Bronchial epithelial cell (primary cell): ENCODE measurements at regions not wholly inside any gene's neighbourhood (a gene's known extent, or its start where the extent isn't known, plus 50 kb on each side); places are given as distances from the start of the nearest gene placed in this dataset.

Experiments
- DNase-seq: peaks from one replicate; pipeline ENCODE4 v3.0.0-alpha.2; 2010; ENCODE audit warnings: low read depth
- FAIRE-seq: peaks from 2 replicates; lab custom pipeline; 2011; peaks lifted over from hg19 to GRCh38; lab: Jason Lieb, UNC
- H3K27me3 ChIP-seq: 2 replicates; pipeline ENCODE4 v1.5.1; 2011; ENCODE audit warnings: low read length; ENCODE audit not compliant: control insufficient read depth, insufficient read depth
- H3K36me3 ChIP-seq: 2 replicates; pipeline ENCODE4 v1.5.1; 2011; ENCODE audit warnings: low read length; ENCODE audit not compliant: control insufficient read depth, insufficient read depth
- H3K4me3 ChIP-seq: 2 replicates; pipeline ENCODE4 v1.5.1; 2011; ENCODE audit warnings: mild to moderate bottlenecking, low read depth, low read length, control low read depth
- CTCF ChIP-seq: IDR thresholded peaks from 2 replicates; pipeline ENCODE4 v1.5.1; 2011; ENCODE audit warnings: mild to moderate bottlenecking, moderate library complexity, low read length, control low read depth, inconsistent platforms; ENCODE audit not compliant: insufficient read depth, severe bottlenecking

GRCh38 chr14:98269533-98269932, 1002.5 kb downstream of the BCL11B start:
- no peaks in the 10 kb centered on the region for H3K36me3 ChIP-seq
- H3K4me3 ChIP-seq: no peak overlapping the region
- FAIRE-seq (no peak), DNase-seq (peak; percentile 86)
- no peaks in the 10 kb centered on the region for H3K27me3 ChIP-seq
- TF ChIP-seq CTCF: no peak

GRCh38 chr14:98270201-98270600, 1001.8 kb downstream of the BCL11B start:
- Histone ChIP-seq H3K27me3 (no peaks in the 10 kb centered on the region), H3K4me3 (no peak overlapping the region), H3K36me3 (no peaks in the 10 kb centered on the region)
- FAIRE-seq: no peak
- DNase-seq: peak; percentile 90
- TF ChIP-seq CTCF: no peak

GRCh38 chr14:98274596-98274995, 997.4 kb downstream of the BCL11B start:
- FAIRE-seq (no peak), DNase-seq (no peak)
- peaks cover 1% of the 10 kb centered on the region for H3K27me3 ChIP-seq
- H3K36me3 ChIP-seq: no peaks in the 10 kb centered on the region
- TF ChIP-seq CTCF: no peak
- H3K4me3 ChIP-seq: no peak overlapping the region

- Histone ChIP-seq H3K27me3 (peaks cover 1% of the 10 kb centered on the region), H3K36me3 (no peaks in the 10 kb centered on the region), H3K4me3 (no peak overlapping the region)
- FAIRE-seq (no peak), DNase-seq (no peak)
- no peak for TF ChIP-seq CTCF
Measured at GRCh38 chr14:98278800-98279199, 993.2 kb downstream of the BCL11B start.

- peaks cover 1% of the 10 kb centered on the region for H3K27me3 ChIP-seq
- FAIRE-seq: no peak
Measured at GRCh38 chr14:98280436-98280835, 991.6 kb downstream of the BCL11B start.

More at GRCh38 chr14:98280436-98280835, 991.6 kb downstream of the BCL11B start:
- H3K4me3 ChIP-seq: no peak overlapping the region
- no peaks in the 10 kb centered on the region for H3K36me3 ChIP-seq
- no peak for DNase-seq
- no peak for TF ChIP-seq CTCF
